ENCODE measurements at regions not wholly inside any gene's neighbourhood (a gene's known extent, or its start where the extent isn't known, plus 50 kb on each side); places are given as distances from the start of the nearest gene placed in this dataset.

DNA sequence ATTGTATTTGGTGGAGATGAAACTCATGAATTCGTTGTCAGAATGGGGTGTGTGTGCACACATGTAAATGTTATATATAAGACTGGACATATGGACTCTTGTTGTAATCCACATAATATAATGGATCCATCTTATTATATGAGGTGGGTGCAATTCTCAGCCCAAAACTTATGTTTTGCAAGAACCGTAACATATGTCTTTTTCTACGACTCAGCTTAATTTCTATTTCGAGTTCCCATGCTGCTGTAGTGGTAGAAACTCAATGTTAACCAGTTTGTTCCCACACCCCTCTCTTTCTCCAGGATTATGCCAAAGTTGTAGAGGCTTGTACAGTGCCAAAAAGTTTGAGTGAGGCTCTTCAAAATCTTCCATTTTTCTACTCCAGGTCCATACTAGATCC, 112.5 kb upstream of the SPOPL start:
- Histone ChIP-seq H3K4me1 (no peaks in the 10 kb centered on the region), H3K36me3 (no peaks in the 10 kb centered on the region), H3K4me3 (no peak overlapping the region), H3K27me3 (ENCODE audit: low read depth) (no peaks in the 10 kb centered on the region), H3K9me3 (no peaks in the 10 kb centered on the region), H3K27ac (no peak overlapping the region)
- intact Hi-C loops (cut with DNase I), result no loop called here
- no peak for DNase-seq
- ATAC-seq, result no peak
- TF ChIP-seq CTCF (IDR thresholded peaks at IDR 0.05), result no peak

GRCh38 chr2:138390316-138390945, 111.1 kb upstream of the SPOPL start:
- Histone ChIP-seq H3K27me3 (ENCODE audit: low read depth) (no peaks in the 10 kb centered on the region), H3K4me3 (no peak overlapping the region), H3K36me3 (no peaks in the 10 kb centered on the region), H3K4me1 (no peaks in the 10 kb centered on the region), H3K9me3 (no peaks in the 10 kb centered on the region), H3K27ac (no peak overlapping the region)
- TF ChIP-seq CTCF (IDR thresholded peaks at IDR 0.05), result no peak
- ATAC-seq (no peak), DNase-seq (no peak)
- intact Hi-C loops (cut with DNase I), result no loop called here

DNA sequence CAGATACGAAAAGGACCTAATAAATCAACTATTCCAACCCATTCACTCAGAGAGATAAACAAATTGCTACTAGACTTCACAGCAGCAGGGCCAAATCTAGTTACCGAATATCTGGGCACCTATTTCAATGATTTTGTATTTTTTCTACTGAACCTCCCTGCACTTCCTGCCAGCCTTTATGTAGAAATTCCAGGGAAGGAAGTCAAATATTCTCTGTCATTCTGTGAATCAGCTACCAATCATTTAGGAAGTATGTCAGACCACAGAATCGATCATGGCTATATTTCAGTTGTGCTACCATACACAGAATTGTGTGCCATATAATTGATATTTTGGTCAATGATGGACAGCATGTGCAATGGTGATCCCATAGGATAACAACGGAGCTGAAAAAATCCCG, 109.6 kb upstream of the SPOPL start:
- ATAC-seq (no peak), DNase-seq (no peak)
- H3K27ac ChIP-seq, result no peak overlapping the region
- H3K4me1 ChIP-seq, result no peaks in the 10 kb centered on the region
- intact Hi-C loops (cut with DNase I), result no loop called here
- H3K27me3 ChIP-seq (ENCODE audit: low read depth), result no peaks in the 10 kb centered on the region
- no peaks in the 10 kb centered on the region for H3K9me3 ChIP-seq
- no peak for TF ChIP-seq CTCF (IDR thresholded peaks at IDR 0.05)
- no peak overlapping the region for H3K4me3 ChIP-seq
- H3K36me3 ChIP-seq, result no peaks in the 10 kb centered on the region

GRCh38 chr2:138395565-138396306, 105.8 kb upstream of the SPOPL start:
- no peak overlapping the region for H3K4me3 ChIP-seq
- DNase-seq (no peak), ATAC-seq (no peak)
- H3K4me1 ChIP-seq, result no peaks in the 10 kb centered on the region
- TF ChIP-seq CTCF (IDR thresholded peaks at IDR 0.05), result no peak
- H3K27ac ChIP-seq, result no peak overlapping the region
- H3K27me3 ChIP-seq (ENCODE audit: low read depth), result no peaks in the 10 kb centered on the region
- no peaks in the 10 kb centered on the region for H3K36me3 ChIP-seq
- intact Hi-C loops (cut with DNase I), result no loop called here
- H3K9me3 ChIP-seq, result no peaks in the 10 kb centered on the region

GRCh38 chr2:138396843-138397242, 104.7 kb upstream of the SPOPL start:
- intact Hi-C loops (cut with DNase I), result no loop called here
- no peak for TF ChIP-seq CTCF (IDR thresholded peaks at IDR 0.05)
- no peak overlapping the region for H3K27ac ChIP-seq
- no peaks in the 10 kb centered on the region for H3K27me3 ChIP-seq (ENCODE audit: low read depth)
- H3K9me3 ChIP-seq, result peaks cover 4% of the 10 kb centered on the region
- no peak for DNase-seq
- no peak for ATAC-seq
- no peak overlapping the region for H3K4me3 ChIP-seq
- H3K36me3 ChIP-seq, result no peaks in the 10 kb centered on the region
- H3K4me1 ChIP-seq, result no peaks in the 10 kb centered on the region
